HG03469 (cell line): ENCODE measurements at regions not wholly inside any gene's neighbourhood (a gene's known extent, or its start where the extent isn't known, plus 50 kb on each side); places are given as distances from the start of the nearest gene placed in this dataset.

ENCODE experiments used
- ATAC-seq: cut with Tn5 transposase; IDR thresholded peaks from one replicate; pipeline ENCODE4 v1.9.1; 2021; ENCODE audit warnings: mild to moderate bottlenecking, moderate library complexity, moderate number of reproducible peaks; ENCODE audit not compliant: unreplicated experiment

- ATAC-seq = no peak
Observed at GRCh38 chr9:120018550-120018949, 561.4 kb downstream of the CDK5RAP2 start.

GRCh38 chr9:120018037-120018436 is 561.9 kb downstream of the CDK5RAP2 start:
- no peak for ATAC-seq

GRCh38 chr9:120016231-120016630 is 563.7 kb downstream of the CDK5RAP2 start:
- ATAC-seq = no peak

GRCh38 chr9:120014796-120015195 is 565.2 kb downstream of the CDK5RAP2 start:
- no peak for ATAC-seq

- ATAC-seq = no peak
Observed at GRCh38 chr9:120009856-120010255, 570.1 kb downstream of the CDK5RAP2 start.

GRCh38 chr9:120001536-120001935 is 578.4 kb downstream of the CDK5RAP2 start:
- no peak for ATAC-seq

GRCh38 chr9:119998614-119999013 is 581.4 kb downstream of the CDK5RAP2 start:
- ATAC-seq = no peak

- no peak for ATAC-seq
Observed at GRCh38 chr9:119991797-119992196, 588.2 kb downstream of the CDK5RAP2 start.

GRCh38 chr9:119986713-119987112 is 593.3 kb downstream of the CDK5RAP2 start:
- no peak for ATAC-seq

GRCh38 chr9:119986205-119986604 is 593.8 kb downstream of the CDK5RAP2 start:
- ATAC-seq = no peak

GRCh38 chr9:119974026-119974425 is 604.8 kb upstream of the BRINP1 start:
- ATAC-seq = no peak

- peak; percentile 79 for ATAC-seq
Observed at GRCh38 chr9:119968836-119969707, 599.8 kb upstream of the BRINP1 start.

GRCh38 chr9:119967867-119968535 is 598.8 kb upstream of the BRINP1 start:
- ATAC-seq = no peak

GRCh38 chr9:119963798-119964372 is 594.6 kb upstream of the BRINP1 start:
- no peak for ATAC-seq

- no peak for ATAC-seq
Observed at GRCh38 chr9:119963258-119963797, 594.1 kb upstream of the BRINP1 start.

- ATAC-seq = no peak
Observed at GRCh38 chr9:119961774-119962424, 592.7 kb upstream of the BRINP1 start.

- no peak for ATAC-seq
Observed at GRCh38 chr9:119959846-119960545, 590.8 kb upstream of the BRINP1 start.

GRCh38 chr9:119956111-119956510 is 586.9 kb upstream of the BRINP1 start:
- no peak for ATAC-seq

- no peak for ATAC-seq
Observed at GRCh38 chr9:119955276-119955675, 586.0 kb upstream of the BRINP1 start.

GRCh38 chr9:119951591-119951990 is 582.4 kb upstream of the BRINP1 start:
- ATAC-seq = no peak
